HG03469 (cell line): ENCODE measurements at regions not wholly inside any gene's neighbourhood (a gene's known extent, or its start where the extent isn't known, plus 50 kb on each side); places are given as distances from the start of the nearest gene placed in this dataset.

ENCODE experiments used
- ATAC-seq: cut with Tn5 transposase; IDR thresholded peaks from one replicate; pipeline ENCODE4 v1.9.1; 2021; ENCODE audit warnings: mild to moderate bottlenecking, moderate library complexity, moderate number of reproducible peaks; ENCODE audit not compliant: unreplicated experiment

GRCh38 chr22:48882636-48883200 is 945.0 kb downstream of the BRD1 start:
- no peak for ATAC-seq

- no peak for ATAC-seq
Measured at GRCh38 chr22:48881326-48881980, 946.2 kb downstream of the BRD1 start.

- ATAC-seq, result no peak
Measured at GRCh38 chr22:48880749-48881148, 946.9 kb downstream of the BRD1 start.

GRCh38 chr22:48876951-48877350 is 950.7 kb downstream of the BRD1 start:
- no peak for ATAC-seq

GRCh38 chr22:48874956-48875355 is 952.7 kb downstream of the BRD1 start:
- ATAC-seq, result no peak

GRCh38 chr22:48873191-48873520 is 954.5 kb downstream of the BRD1 start:
- ATAC-seq, result no peak

- ATAC-seq, result no peak
Measured at GRCh38 chr22:48872271-48873190, 955.1 kb downstream of the BRD1 start.

GRCh38 chr22:48871176-48871840 is 956.4 kb downstream of the BRD1 start:
- no peak for ATAC-seq

- no peak for ATAC-seq
Measured at GRCh38 chr22:48870436-48870835, 957.2 kb downstream of the BRD1 start.

GRCh38 chr22:48869788-48870187 is 957.9 kb downstream of the BRD1 start:
- no peak for ATAC-seq

GRCh38 chr22:48869161-48869560 is 958.5 kb downstream of the BRD1 start:
- ATAC-seq, result no peak

- no peak for ATAC-seq
Measured at GRCh38 chr22:48868554-48868953, 959.1 kb downstream of the BRD1 start.

GRCh38 chr22:48867891-48868290 is 959.8 kb downstream of the BRD1 start:
- ATAC-seq, result no peak

GRCh38 chr22:48866906-48867681 is 960.6 kb downstream of the BRD1 start:
- ATAC-seq, result no peak

GRCh38 chr22:48864748-48865147 is 962.9 kb downstream of the BRD1 start:
- no peak for ATAC-seq

GRCh38 chr22:48863965-48864528 is 963.6 kb downstream of the BRD1 start:
- no peak for ATAC-seq

- ATAC-seq, result no peak
Measured at GRCh38 chr22:48860557-48860956, 967.1 kb downstream of the BRD1 start.

- ATAC-seq, result no peak
Measured at GRCh38 chr22:48858856-48859255, 968.8 kb downstream of the BRD1 start.

- no peak for ATAC-seq
Measured at GRCh38 chr22:48858121-48858520, 969.6 kb downstream of the BRD1 start.

- ATAC-seq, result no peak
Measured at GRCh38 chr22:48857202-48857805, 970.4 kb downstream of the BRD1 start.
